Parathyroid adenoma (tissue), 2 donors: ENCODE measurements at regions not wholly inside any gene's neighbourhood (a gene's known extent, or its start where the extent isn't known, plus 50 kb on each side); places are given as distances from the start of the nearest gene placed in this dataset.
A peak's percentile ranks its signal among the peaks of the same experiment; 100 is the strongest.

ENCODE experiments used
- H2AFZ ChIP-seq: fragments of 300-600 bp; sonication (generic); one replicate; pipeline ENCODE4 v1.7.0; 2017; ENCODE audit warnings: antibody characterized with exemption, mild to moderate bottlenecking
- H3K27ac ChIP-seq: fragments of 300-600 bp; sonication (generic); one replicate; pipeline ENCODE4 v1.7.0; 2017
- H3K27me3 ChIP-seq: fragments of 300-600 bp; sonication (generic); one replicate; pipeline ENCODE4 v1.7.0; 2017; ENCODE audit warnings: low read length; ENCODE audit not compliant: control insufficient read depth, insufficient read depth
- H3K36me3 ChIP-seq: fragments of 300-600 bp; sonication (generic); one replicate; pipeline ENCODE4 v1.7.0; 2017; ENCODE audit warnings: low read length; ENCODE audit not compliant: control insufficient read depth, insufficient read depth
- H3K4me1 ChIP-seq: fragments of 300-600 bp; sonication (generic); one replicate; pipeline ENCODE4 v1.7.0; 2017; ENCODE audit warnings: control low read depth
- H3K4me2 ChIP-seq: fragments of 300-600 bp; sonication (generic); one replicate; pipeline ENCODE4 v1.7.0; 2017; ENCODE audit warnings: low read length
- H3K4me3 ChIP-seq: fragments of 300-600 bp; sonication (generic); one replicate; pipeline ENCODE4 v1.7.0; 2017; ENCODE audit warnings: low read depth, low read length
- H3K79me2 ChIP-seq: fragments of 300-600 bp; sonication (generic); one replicate; pipeline ENCODE4 v1.7.0; 2017; ENCODE audit warnings: control low read depth
- H3K9ac ChIP-seq: fragments of 300-600 bp; sonication (generic); one replicate; pipeline ENCODE4 v1.7.0; 2017; ENCODE audit warnings: mild to moderate bottlenecking
- H3K9me3 ChIP-seq: fragments of 300-600 bp; sonication (generic); one replicate; pipeline ENCODE4 v1.7.0; 2017; ENCODE audit warnings: low read length; ENCODE audit not compliant: control insufficient read depth
- CTCF ChIP-seq: fragments of 300-600 bp; sonication (generic); IDR thresholded peaks from one replicate; pipeline ENCODE4 v1.7.0; 2017; ENCODE audit warnings: antibody characterized with exemption, mild to moderate bottlenecking
- donor health status: primary hyperparathyroidism.

GRCh38 chr4:41428601-41429279 lies 109.2 kb upstream of the LIMCH1 start:
- no peak overlapping the region for H2AFZ ChIP-seq
- H3K27me3 ChIP-seq = no peaks in the 10 kb centered on the region
- H3K79me2 ChIP-seq = peaks cover 12% of the 10 kb centered on the region
- peak overlapping the region; percentile 42 for H3K27ac ChIP-seq
- no peak overlapping the region for H3K9ac ChIP-seq
- TF ChIP-seq CTCF = no peak
- no peak overlapping the region for H3K4me2 ChIP-seq
- no peaks in the 10 kb centered on the region for H3K9me3 ChIP-seq
- H3K4me3 ChIP-seq = no peak overlapping the region
- no peaks in the 10 kb centered on the region for H3K36me3 ChIP-seq
- peaks cover 6% of the 10 kb centered on the region for H3K4me1 ChIP-seq

GRCh38 chr4:41429280-41429669 lies 108.7 kb upstream of the LIMCH1 start:
- H3K27ac ChIP-seq = no peak overlapping the region
- no peaks in the 10 kb centered on the region for H3K27me3 ChIP-seq
- no peak overlapping the region for H3K4me3 ChIP-seq
- TF ChIP-seq CTCF = no peak
- peaks cover 13% of the 10 kb centered on the region for H3K79me2 ChIP-seq
- no peaks in the 10 kb centered on the region for H3K36me3 ChIP-seq
- H3K4me1 ChIP-seq = peaks cover 6% of the 10 kb centered on the region
- no peaks in the 10 kb centered on the region for H3K9me3 ChIP-seq
- no peak overlapping the region for H3K9ac ChIP-seq
- no peak overlapping the region for H3K4me2 ChIP-seq
- H2AFZ ChIP-seq = no peak overlapping the region

- no peak overlapping the region for H3K9ac ChIP-seq
- H3K36me3 ChIP-seq = no peaks in the 10 kb centered on the region
- no peak overlapping the region for H3K4me3 ChIP-seq
- H3K4me2 ChIP-seq = no peak overlapping the region
- no peaks in the 10 kb centered on the region for H3K9me3 ChIP-seq
- H2AFZ ChIP-seq = no peak overlapping the region
- no peak for TF ChIP-seq CTCF
- H3K27me3 ChIP-seq = no peaks in the 10 kb centered on the region
- no peak overlapping the region for H3K27ac ChIP-seq
- peaks cover 6% of the 10 kb centered on the region for H3K4me1 ChIP-seq
- H3K79me2 ChIP-seq = peaks cover 13% of the 10 kb centered on the region
Measured at GRCh38 chr4:41430792-41431191, 107.2 kb upstream of the LIMCH1 start.

- Histone ChIP-seq H3K79me2 (peaks cover 13% of the 10 kb centered on the region), H3K4me1 (peaks cover 6% of the 10 kb centered on the region), H3K27ac (no peak overlapping the region)
Measured at GRCh38 chr4:41431276-41431675, 106.7 kb upstream of the LIMCH1 start.

More at GRCh38 chr4:41431276-41431675, 106.7 kb upstream of the LIMCH1 start:
- Histone ChIP-seq H3K9ac (no peak overlapping the region), H3K36me3 (no peaks in the 10 kb centered on the region), H2AFZ (no peak overlapping the region), H3K4me2 (no peak overlapping the region), H3K27me3 (no peaks in the 10 kb centered on the region), H3K9me3 (no peaks in the 10 kb centered on the region), H3K4me3 (no peak overlapping the region)
- TF ChIP-seq CTCF = no peak
